HEK293 (cell line): ENCODE measurements at regions not wholly inside any gene's neighbourhood (a gene's known extent, or its start where the extent isn't known, plus 50 kb on each side); places are given as distances from the start of the nearest gene placed in this dataset.

Experiments used
- CTCF ChIA-PET: fragments of 350-600 bp; formaldehyde crosslinking; extraction: SDS; loops from one replicate; lab custom pipeline; 2021; ENCODE audit warnings: antibody characterized with exemption; lab: Yijun Ruan, JAX
- POLR2A ChIA-PET: fragments of 300-600 bp; formaldehyde crosslinking; extraction: SDS; loops from one replicate; lab custom pipeline; 2020; ENCODE audit warnings: antibody characterized with exemption, inconsistent platforms; lab: Yijun Ruan, JAX
- H3K27ac ChIP-seq: fragments of 200-500 bp; sonication (Bioruptor generic); 2 replicates; pipeline ENCODE4 v1.5.1; 2014; ENCODE audit warnings: low read depth, low read length, control low read depth, inconsistent platforms; ENCODE audit errors: extremely low read depth
- H3K36me3 ChIP-seq, 2 experiments: fragments of 200-500 bp in 1 of 2; sonication (Bioruptor generic) in 1 of 2; 1 replicate in 1 of 2; 2 replicates in 1 of 2; pipeline ENCODE4 v1.5.1; 2014 to 2017; ENCODE audit warnings: inconsistent platforms in 2 of 2, low read length in 2 of 2; ENCODE audit not compliant: control insufficient read depth in 2 of 2, insufficient read depth in 1 of 2
- H3K4me1 ChIP-seq: fragments of 200-500 bp; sonication (Bioruptor generic); 2 replicates; pipeline ENCODE4 v1.5.1; 2014; ENCODE audit warnings: mild to moderate bottlenecking, low read length, inconsistent platforms; ENCODE audit not compliant: control insufficient read depth, insufficient read depth
- H3K4me3 ChIP-seq: 2 replicates; pipeline ENCODE4 v1.5.1; 2011; ENCODE audit warnings: low read depth, mild to moderate bottlenecking, control low read depth, low read length, moderate library complexity
- H3K9me3 ChIP-seq: fragments of 200-500 bp; sonication (Bioruptor generic); 2 replicates; pipeline ENCODE4 v1.5.1; 2014; ENCODE audit warnings: low read depth, low read length, inconsistent platforms; ENCODE audit not compliant: control insufficient read depth, insufficient read depth
- BCL6B ChIP-seq: fragments of 450-650 bp; formaldehyde crosslinking; IDR thresholded peaks from 2 replicates; pipeline ENCODE4 v1.5.1; 2017; ENCODE audit warnings: missing biosample characterization, missing genetic modification characterization
- ELK4 ChIP-seq: IDR thresholded peaks from 2 replicates; pipeline ENCODE4 v1.6.1; 2011; ENCODE audit warnings: mild to moderate bottlenecking, low read depth, low read length, borderline replicate concordance
- IKZF3 ChIP-seq: fragments of 450-650 bp; IDR thresholded peaks from 2 replicates; pipeline ENCODE4 v1.5.0; 2018; ENCODE audit warnings: missing biosample characterization, mild to moderate bottlenecking, missing genetic modification characterization, moderate library complexity
- MZF1 ChIP-seq: fragments of 450-650 bp; formaldehyde crosslinking; IDR thresholded peaks from 2 replicates; pipeline ENCODE4 v1.5.1; 2017; ENCODE audit warnings: missing biosample characterization, missing genetic modification characterization, borderline replicate concordance
- TSHZ1 ChIP-seq: fragments of 450-650 bp; formaldehyde crosslinking; IDR thresholded peaks from 2 replicates; pipeline ENCODE4 v1.5.1; 2016; ENCODE audit warnings: missing biosample characterization, missing genetic modification characterization, borderline replicate concordance
- ZBTB1 ChIP-seq: fragments of 450-650 bp; formaldehyde crosslinking; IDR thresholded peaks from 2 replicates; pipeline ENCODE4 v1.5.1; 2016; ENCODE audit warnings: missing biosample characterization, missing genetic modification characterization
- ZBTB8A ChIP-seq: fragments of 450-650 bp; formaldehyde crosslinking; IDR thresholded peaks from 2 replicates; pipeline ENCODE4 v1.5.1; 2016; ENCODE audit warnings: missing biosample characterization, missing genetic modification characterization
- ZFHX2 ChIP-seq: fragments of 450-650 bp; formaldehyde crosslinking; conservative IDR thresholded peaks from 2 replicates; pipeline ENCODE4 v1.5.1; 2016; ENCODE audit warnings: missing biosample characterization, missing genetic modification characterization
- ZNF138 ChIP-seq: fragments of 450-650 bp; formaldehyde crosslinking; IDR thresholded peaks from 2 replicates; pipeline ENCODE4 v1.5.1; 2016; ENCODE audit warnings: missing biosample characterization, missing genetic modification characterization, borderline replicate concordance
- ZNF140 ChIP-seq: fragments of 450-650 bp; formaldehyde crosslinking; IDR thresholded peaks from 2 replicates; pipeline ENCODE4 v1.5.1; 2016; ENCODE audit warnings: missing biosample characterization, missing genetic modification characterization
- ZNF157 ChIP-seq: fragments of 450-650 bp; formaldehyde crosslinking; IDR thresholded peaks from 2 replicates; pipeline ENCODE4 v1.5.1; 2016; ENCODE audit warnings: missing biosample characterization, missing genetic modification characterization
- ZNF2 ChIP-seq: fragments of 450-650 bp; formaldehyde crosslinking; IDR thresholded peaks from 2 replicates; pipeline ENCODE4 v1.5.1; 2016; ENCODE audit warnings: missing biosample characterization, missing genetic modification characterization
- ZNF214 ChIP-seq: fragments of 450-650 bp; formaldehyde crosslinking; IDR thresholded peaks from 2 replicates; pipeline ENCODE4 v1.5.1; 2017; ENCODE audit warnings: missing biosample characterization, mild to moderate bottlenecking, missing genetic modification characterization, borderline replicate concordance
- ZNF350 ChIP-seq: fragments of 450-650 bp; formaldehyde crosslinking; IDR thresholded peaks from 2 replicates; pipeline ENCODE4 v1.5.0; 2017; ENCODE audit warnings: missing biosample characterization, mild to moderate bottlenecking, missing genetic modification characterization
- ZNF416 ChIP-seq: fragments of 450-650 bp; formaldehyde crosslinking; IDR thresholded peaks from 2 replicates; pipeline ENCODE4 v1.5.1; 2016; ENCODE audit warnings: missing biosample characterization, missing genetic modification characterization
- ZNF423 ChIP-seq: fragments of 450-650 bp; formaldehyde crosslinking; IDR thresholded peaks from 2 replicates; pipeline ENCODE4 v1.5.1; 2016; ENCODE audit warnings: missing biosample characterization, missing genetic modification characterization
- ZNF449 ChIP-seq: fragments of 450-650 bp; formaldehyde crosslinking; IDR thresholded peaks from 2 replicates; pipeline ENCODE4 v1.5.1; 2017; ENCODE audit warnings: missing biosample characterization, mild to moderate bottlenecking, missing genetic modification characterization, moderate library complexity
- ZNF600 ChIP-seq: fragments of 450-650 bp; formaldehyde crosslinking; IDR thresholded peaks from 2 replicates; pipeline ENCODE4 v1.5.1; 2016; ENCODE audit warnings: missing biosample characterization, missing genetic modification characterization
- ZNF623 ChIP-seq: fragments of 450-650 bp; formaldehyde crosslinking; IDR thresholded peaks from 2 replicates; pipeline ENCODE4 v1.5.1; 2016; ENCODE audit warnings: missing biosample characterization, missing genetic modification characterization
- ZNF654 ChIP-seq: fragments of 450-650 bp; formaldehyde crosslinking; IDR thresholded peaks from 2 replicates; pipeline ENCODE4 v1.5.1; 2016; ENCODE audit warnings: low read depth, missing biosample characterization, missing genetic modification characterization
- ZNF837 ChIP-seq: fragments of 450-650 bp; formaldehyde crosslinking; IDR thresholded peaks from 2 replicates; pipeline ENCODE4 v1.5.1; 2016; ENCODE audit warnings: missing biosample characterization, missing genetic modification characterization
- ZSCAN30 ChIP-seq: fragments of 450-650 bp; IDR thresholded peaks from 2 replicates; pipeline ENCODE4 v1.5.1; 2018; ENCODE audit warnings: missing biosample characterization, mild to moderate bottlenecking, missing genetic modification characterization, moderate library complexity

- H3K9me3 ChIP-seq = no peaks in the 10 kb centered on the region
- no peak for TF ChIP-seq ZNF654 (tag by site-specific recombination)
- no peak for TF ChIP-seq BCL6B (tag by site-specific recombination)
- no peak for TF ChIP-seq ZBTB1 (tag by site-specific recombination)
- TF ChIP-seq ZSCAN30 (tag by site-specific recombination) = no peak
- TF ChIP-seq ZNF423 (tag by site-specific recombination) = no peak
- no peak for TF ChIP-seq ZNF157 (tag by site-specific recombination)
- no peak for TF ChIP-seq ZNF600
- TF ChIP-seq ELK4 = no peak
- no peak for TF ChIP-seq ZBTB8A (tag by site-specific recombination)
- TF ChIP-seq, all 188 proteins: peak for 0
- no peak overlapping the region for H3K27ac ChIP-seq
- ChIA-PET POLR2A (no interaction called here), CTCF (interaction anchor here (0.6 kb wide), 1 partner anchor 12 kb away, joined by 3 read pairs; no protein-coding TSS in a partner anchor)
- no peaks in the 10 kb centered on the region for H3K36me3 ChIP-seq
- no peak overlapping the region for H3K4me3 ChIP-seq
- H3K4me1 ChIP-seq = no peaks in the 10 kb centered on the region
Measured at GRCh38 chr9:109972026-109972882, 192.3 kb downstream of the PALM2AKAP2 start.

- POLR2A ChIA-PET = no interaction called here
- no peaks in the 10 kb centered on the region for H3K36me3 ChIP-seq
- no peak for TF ChIP-seq ZNF416 (tag by site-specific recombination)
- no peak for TF ChIP-seq ZFHX2 (tag by site-specific recombination)
- no peak for TF ChIP-seq IKZF3 (tag by site-specific recombination)
- no peak for TF ChIP-seq ZNF623 (tag by site-specific recombination)
- no peak for TF ChIP-seq MZF1 (tag by site-specific recombination)
- no peak for TF ChIP-seq ZNF837 (tag by site-specific recombination)
- TF ChIP-seq, all 188 proteins: peak for 0
- Histone ChIP-seq H3K4me3 (no peak overlapping the region), H3K9me3 (no peaks in the 10 kb centered on the region), H3K27ac (no peak overlapping the region), H3K4me1 (no peaks in the 10 kb centered on the region)
- CTCF ChIA-PET = no interaction called here
Measured at GRCh38 chr9:109973336-109973735, 193.3 kb downstream of the PALM2AKAP2 start.

- Histone ChIP-seq H3K4me1 (no peaks in the 10 kb centered on the region), H3K27ac (no peak overlapping the region), H3K9me3 (no peaks in the 10 kb centered on the region), H3K4me3 (no peak overlapping the region), H3K36me3 (no peaks in the 10 kb centered on the region)
- CTCF ChIA-PET = interaction anchor here (0.7 kb wide), 1 partner anchor 504 kb away, joined by 3 read pairs; no protein-coding TSS in a partner anchor
- POLR2A ChIA-PET = no interaction called here
- TF ChIP-seq ZNF2 (tag by site-specific recombination) = no peak
- TF ChIP-seq ZNF140 (tag by site-specific recombination) = no peak
- no peak for TF ChIP-seq TSHZ1 (tag by site-specific recombination)
- TF ChIP-seq ZNF350 = no peak
- no peak for TF ChIP-seq ZNF138 (tag by site-specific recombination)
- no peak for TF ChIP-seq ZNF214 (tag by site-specific recombination)
- no peak for TF ChIP-seq ZNF600
- TF ChIP-seq ZNF449 (tag by site-specific recombination) = no peak
- no peak for TF ChIP-seq ZNF623 (tag by site-specific recombination)
- no peak for TF ChIP-seq IKZF3 (tag by site-specific recombination)
Measured at GRCh38 chr9:109974143-109974917, 194.3 kb downstream of the PALM2AKAP2 start.
